Spleen (tissue), 11 donors: ENCODE measurements at regions not wholly inside any gene's neighbourhood (a gene's known extent, or its start where the extent isn't known, plus 50 kb on each side); places are given as distances from the start of the nearest gene placed in this dataset.

Experiments
- DNase-seq: peaks from one replicate; pipeline ENCODE4 v3.0.0-alpha.2; 2020
- H3K27ac ChIP-seq, 8 donors: fragments of 200-600 bp; sonication (generic) in 7 of 8; 1 replicate in 4 of 8; 2 replicates in 4 of 8; pipeline versions ENCODE4 v1.5.0 to v1.8.0; 2016 to 2021; ENCODE audit warnings: inconsistent platforms in 4 of 8, mild to moderate bottlenecking in 4 of 8, moderate library complexity in 1 of 8
- H3K27me3 ChIP-seq, 7 donors: fragments of 200-600 bp; sonication (generic) in 6 of 7; replicated peaks in 1 of 7; 1 replicate in 4 of 7; 2 replicates in 3 of 7; pipeline versions ENCODE4 v1.5.0 to v1.8.0; 2016 to 2021; ENCODE audit warnings: inconsistent platforms in 3 of 7, mild to moderate bottlenecking in 1 of 7
- H3K36me3 ChIP-seq, 6 donors: fragments of 200-600 bp; sonication (generic) in 5 of 6; 1 replicate in 4 of 6; 2 replicates in 2 of 6; pipeline versions ENCODE4 v1.5.0 to v1.8.0; 2016 to 2021; ENCODE audit warnings: inconsistent platforms in 2 of 6
- H3K4me1 ChIP-seq, 6 donors: fragments of 200-600 bp; sonication (generic) in 5 of 6; 1 replicate in 3 of 6; 2 replicates in 3 of 6; pipeline versions ENCODE4 v1.5.0 to v1.8.0; 2016 to 2021; ENCODE audit warnings: inconsistent platforms in 3 of 6
- H3K4me3 ChIP-seq, 8 donors: fragments of 200-600 bp; sonication (generic) in 7 of 8; 1 replicate in 4 of 8; 2 replicates in 4 of 8; pipeline versions ENCODE4 v1.5.0 to v1.8.0; 2016 to 2021; ENCODE audit warnings: inconsistent platforms in 4 of 8, mild to moderate bottlenecking in 4 of 8, moderate library complexity in 2 of 8
- H3K9me3 ChIP-seq, 8 donors: fragments of 200-600 bp; sonication (generic) in 7 of 8; 1 replicate in 4 of 8; 2 replicates in 4 of 8; pipeline versions ENCODE4 v1.5.0 to v1.8.0; 2016 to 2021; ENCODE audit warnings: inconsistent platforms in 4 of 8
- CTCF ChIP-seq, 11 experiments: fragments of 200-600 bp in 7 of 11; fragments of 450-650 bp in 4 of 11; sonication (generic) in 4 of 11; IDR thresholded peaks in 8 of 11; conservative IDR thresholded peaks in 3 of 11; 1 replicate in 7 of 11; 2 replicates in 4 of 11; pipeline versions ENCODE4 v1.4.0 to v1.8.0; 2016 to 2021; ENCODE audit warnings: antibody characterized with exemption in 11 of 11, inconsistent platforms in 4 of 11, mild to moderate bottlenecking in 1 of 11
- POLR2A ChIP-seq, 3 donors: fragments of 450-650 bp; IDR thresholded peaks; one replicate each; pipeline ENCODE4 v1.5.1; 2017; ENCODE audit warnings: antibody characterized with exemption in 3 of 3, mild to moderate bottlenecking in 1 of 3
- POLR2AphosphoS5 ChIP-seq, 3 donors: sonication (generic); formaldehyde crosslinking; IDR thresholded peaks; one replicate each; pipeline ENCODE4 v1.5.1; 2017; ENCODE audit warnings: antibody characterized with exemption in 3 of 3
- WGBS, 5 donors: extraction: QIAGEN DNeasy Blood & Tissue Kit in 3 of 5; methylation state at CpG; one replicate each; pipeline versions ENCODE4 v1.1.5 to v1.1.7; 2013 to 2018; 5-methylcytosine and 5-hydroxymethylcytosine counted together
- intact Hi-C: fragments of 100-400 bp; cut with DNase I; formaldehyde crosslinking; loops from one replicate; pipeline ENCODE4 v1.15.0; 2023; ENCODE audit warnings: low total_unique reads
- donor health status: healthy with polysubstance abuse.
- donor health status: DM: no; HTN: no; CAD: no; lungs with moderate emphysema.
- donor health status: DM: no; HTN: no; CAD: no.
- donor health status: Bipolar disorder and iron deficiency.
- donor health status: healthy.
- donor health status: DM: no; HTN: no; CAD: no.
- donor health status: DM: yes; HTN: yes; CAD: no.

DNA sequence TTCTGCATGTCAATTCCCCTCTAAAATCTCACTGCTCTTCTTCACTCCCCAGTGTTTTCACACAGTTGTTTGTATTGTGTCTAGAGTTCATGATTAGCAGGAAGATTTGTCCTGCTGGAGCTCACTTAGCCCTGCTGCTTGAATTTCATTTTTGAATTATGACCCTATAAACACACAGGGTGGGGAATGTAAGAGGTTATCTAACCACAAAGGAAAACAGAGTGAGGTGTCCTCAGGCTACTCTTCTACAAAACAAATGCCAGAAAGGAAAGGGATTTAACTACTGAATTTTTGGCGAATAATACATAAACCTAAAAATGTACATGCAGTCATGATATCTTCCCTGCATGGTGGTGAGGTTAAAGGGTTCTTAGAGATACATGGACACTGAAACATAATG is 215.1 kb upstream of the CNTN4 start:
- no peak for DNase-seq
- Histone ChIP-seq H3K4me3 (no peak overlapping the region), H3K36me3 (no peaks in the 10 kb centered on the region), H3K27ac (no peak overlapping the region), H3K9me3 (peaks cover 0 to 19% (median 8%) of the 10 kb centered on the region in 8 donors), H3K4me1 (no peaks in the 10 kb centered on the region), H3K27me3 (no peaks in the 10 kb centered on the region)
- intact Hi-C loops = no loop called here
- WGBS, 5 donors = 41 to 58% (median 48%) methylated on average over 1 of the region's 1 CpG
- TF ChIP-seq CTCF (IDR thresholded peaks at IDR 0.05 in 8 of 11, conservative IDR thresholded peaks at IDR 0.05 in 3 of 11) (no peak), POLR2A (IDR thresholded peaks at IDR 0.05) (no peak), POLR2AphosphoS5 (IDR thresholded peaks at IDR 0.05) (no peak)

- 63 to 76% (median 64%) methylated on average over 2 of the region's 2 CpGs for WGBS, 5 donors
- Histone ChIP-seq H3K4me3 (no peak overlapping the region), H3K36me3 (no peaks in the 10 kb centered on the region), H3K27me3 (no peaks in the 10 kb centered on the region), H3K4me1 (no peaks in the 10 kb centered on the region), H3K9me3 (peaks cover 4 to 73% (median 55%) of the 10 kb centered on the region in 8 donors), H3K27ac (no peak overlapping the region)
- intact Hi-C loops = no loop called here
- no peak for DNase-seq
- no peak for TF ChIP-seq CTCF (IDR thresholded peaks at IDR 0.05 in 8 of 11, conservative IDR thresholded peaks at IDR 0.05 in 3 of 11)
- no peak for TF ChIP-seq POLR2AphosphoS5 (IDR thresholded peaks at IDR 0.05)
- no peak for TF ChIP-seq POLR2A (IDR thresholded peaks at IDR 0.05)
Measured at GRCh38 chr3:1892459-1892858, 206.2 kb upstream of the CNTN4 start.

GRCh38 chr3:1902416-1902815 is 196.2 kb upstream of the CNTN4 start:
- H3K36me3 ChIP-seq = no peaks in the 10 kb centered on the region
- no peak overlapping the region for H3K4me3 ChIP-seq
- intact Hi-C loops = no loop called here
- WGBS, 5 donors = 71 to 89% (median 76%) methylated on average over 4 of the region's 4 CpGs
- no peak for TF ChIP-seq POLR2A (IDR thresholded peaks at IDR 0.05)
- no peak for TF ChIP-seq CTCF (IDR thresholded peaks at IDR 0.05 in 8 of 11, conservative IDR thresholded peaks at IDR 0.05 in 3 of 11)
- no peak for TF ChIP-seq POLR2AphosphoS5 (IDR thresholded peaks at IDR 0.05)
- DNase-seq = no peak
- H3K27me3 ChIP-seq = no peaks in the 10 kb centered on the region
- H3K4me1 ChIP-seq = no peaks in the 10 kb centered on the region
- peaks cover 0 to 15% (median 0%) of the 10 kb centered on the region in 8 donors for H3K9me3 ChIP-seq
- no peak overlapping the region for H3K27ac ChIP-seq

DNA sequence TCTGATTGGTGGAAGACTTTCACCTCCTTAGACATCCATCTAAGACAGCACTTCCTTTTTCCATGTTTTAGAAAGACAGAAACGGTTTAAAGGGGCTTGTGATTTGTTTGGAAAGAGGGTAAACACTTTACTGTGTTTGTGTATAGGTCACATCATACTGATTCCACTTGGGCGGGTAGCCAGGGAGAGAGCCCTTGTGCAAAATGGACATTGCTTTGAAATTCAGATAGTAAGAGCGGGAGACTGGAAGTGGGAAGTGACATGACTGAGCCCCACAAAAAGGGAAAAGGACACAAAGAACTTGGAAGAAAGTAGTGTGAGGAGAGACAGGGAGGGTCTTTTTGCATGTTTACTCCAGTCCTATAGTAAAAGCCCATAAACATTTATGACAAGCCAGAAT is 195.6 kb upstream of the CNTN4 start:
- DNase-seq = no peak
- Histone ChIP-seq H3K4me1 (no peaks in the 10 kb centered on the region), H3K27ac (no peak overlapping the region), H3K9me3 (peaks cover 0 to 15% (median 0%) of the 10 kb centered on the region in 8 donors), H3K36me3 (no peaks in the 10 kb centered on the region), H3K27me3 (no peaks in the 10 kb centered on the region), H3K4me3 (no peak overlapping the region)
- intact Hi-C loops = no loop called here
- no peak for TF ChIP-seq POLR2A (IDR thresholded peaks at IDR 0.05)
- no peak for TF ChIP-seq POLR2AphosphoS5 (IDR thresholded peaks at IDR 0.05)
- 60 to 73% (median 71%) methylated on average over 3 of the region's 3 CpGs for WGBS, 5 donors

- TF ChIP-seq CTCF (IDR thresholded peaks at IDR 0.05 in 8 of 11, conservative IDR thresholded peaks at IDR 0.05 in 3 of 11) (no peak), POLR2AphosphoS5 (IDR thresholded peaks at IDR 0.05) (no peak), POLR2A (IDR thresholded peaks at IDR 0.05) (no peak)
- no peak overlapping the region for H3K4me3 ChIP-seq
- no peak overlapping the region for H3K27ac ChIP-seq
- no peak for DNase-seq
- 44 to 63% (median 54%) methylated on average over 2 of the region's 2 CpGs for WGBS, 5 donors
- no peaks in the 10 kb centered on the region for H3K4me1 ChIP-seq
- H3K9me3 ChIP-seq = peaks cover 0 to 10% (median 0%) of the 10 kb centered on the region in 8 donors
- H3K36me3 ChIP-seq = no peaks in the 10 kb centered on the region
- intact Hi-C loops = no loop called here
- H3K27me3 ChIP-seq = no peaks in the 10 kb centered on the region
Measured at GRCh38 chr3:1907911-1908310, 190.8 kb upstream of the CNTN4 start.
